HEK293 (cell line): ENCODE measurements at regions not wholly inside any gene's neighbourhood (a gene's known extent, or its start where the extent isn't known, plus 50 kb on each side); places are given as distances from the start of the nearest gene placed in this dataset.

Experiments
- CTCF ChIA-PET: fragments of 350-600 bp; formaldehyde crosslinking; extraction: SDS; loops from one replicate; lab custom pipeline; 2021; ENCODE audit warnings: antibody characterized with exemption; lab: Yijun Ruan, JAX
- POLR2A ChIA-PET: fragments of 300-600 bp; formaldehyde crosslinking; extraction: SDS; loops from one replicate; lab custom pipeline; 2020; ENCODE audit warnings: antibody characterized with exemption, inconsistent platforms; lab: Yijun Ruan, JAX
- H3K27ac ChIP-seq: fragments of 200-500 bp; sonication (Bioruptor generic); 2 replicates; pipeline ENCODE4 v1.5.1; 2014; ENCODE audit warnings: low read depth, low read length, control low read depth, inconsistent platforms; ENCODE audit errors: extremely low read depth
- H3K36me3 ChIP-seq, 2 experiments: fragments of 200-500 bp in 1 of 2; sonication (Bioruptor generic) in 1 of 2; 1 replicate in 1 of 2; 2 replicates in 1 of 2; pipeline ENCODE4 v1.5.1; 2014 to 2017; ENCODE audit warnings: inconsistent platforms in 2 of 2, low read length in 2 of 2; ENCODE audit not compliant: control insufficient read depth in 2 of 2, insufficient read depth in 1 of 2
- H3K4me1 ChIP-seq: fragments of 200-500 bp; sonication (Bioruptor generic); 2 replicates; pipeline ENCODE4 v1.5.1; 2014; ENCODE audit warnings: mild to moderate bottlenecking, low read length, inconsistent platforms; ENCODE audit not compliant: control insufficient read depth, insufficient read depth
- H3K4me3 ChIP-seq: 2 replicates; pipeline ENCODE4 v1.5.1; 2011; ENCODE audit warnings: low read depth, mild to moderate bottlenecking, control low read depth, low read length, moderate library complexity
- H3K9me3 ChIP-seq: fragments of 200-500 bp; sonication (Bioruptor generic); 2 replicates; pipeline ENCODE4 v1.5.1; 2014; ENCODE audit warnings: low read depth, low read length, inconsistent platforms; ENCODE audit not compliant: control insufficient read depth, insufficient read depth
- KLF7 ChIP-seq: fragments of 450-650 bp; formaldehyde crosslinking; IDR thresholded peaks from 2 replicates; pipeline ENCODE4 v1.5.1; 2016; ENCODE audit warnings: missing biosample characterization, missing genetic modification characterization, borderline replicate concordance
- PRDM1 ChIP-seq: fragments of 450-650 bp; formaldehyde crosslinking; IDR thresholded peaks from 2 replicates; pipeline ENCODE4; 2016; ENCODE audit warnings: missing biosample characterization, missing genetic modification characterization
- SCRT2 ChIP-seq: fragments of 450-650 bp; formaldehyde crosslinking; IDR thresholded peaks from 2 replicates; pipeline ENCODE4 v1.5.1; 2016; ENCODE audit warnings: missing biosample characterization, missing genetic modification characterization
- ZBTB8A ChIP-seq: fragments of 450-650 bp; formaldehyde crosslinking; IDR thresholded peaks from 2 replicates; pipeline ENCODE4 v1.5.1; 2016; ENCODE audit warnings: missing biosample characterization, missing genetic modification characterization
- ZFP3 ChIP-seq: fragments of 450-650 bp; formaldehyde crosslinking; IDR thresholded peaks from 2 replicates; pipeline ENCODE4 v1.5.1; 2016; ENCODE audit warnings: low read depth, missing biosample characterization, missing genetic modification characterization
- ZNF114 ChIP-seq: fragments of 450-650 bp; formaldehyde crosslinking; IDR thresholded peaks from 2 replicates; pipeline ENCODE4 v1.5.0; 2017; ENCODE audit warnings: missing biosample characterization, missing genetic modification characterization
- ZNF266 ChIP-seq: fragments of 450-650 bp; formaldehyde crosslinking; IDR thresholded peaks from 2 replicates; pipeline ENCODE4 v1.5.1; 2016; ENCODE audit warnings: missing biosample characterization, missing genetic modification characterization, low read depth
- ZNF416 ChIP-seq: fragments of 450-650 bp; formaldehyde crosslinking; IDR thresholded peaks from 2 replicates; pipeline ENCODE4 v1.5.1; 2016; ENCODE audit warnings: missing biosample characterization, missing genetic modification characterization
- ZNF48 ChIP-seq: fragments of 450-650 bp; formaldehyde crosslinking; IDR thresholded peaks from 2 replicates; pipeline ENCODE4 v1.5.1; 2016; ENCODE audit warnings: missing biosample characterization, missing genetic modification characterization
- ZNF624 ChIP-seq: fragments of 450-650 bp; formaldehyde crosslinking; IDR thresholded peaks from 2 replicates; pipeline ENCODE4 v1.5.1; 2017; ENCODE audit warnings: missing biosample characterization, missing genetic modification characterization
- ZSCAN4 ChIP-seq: fragments of 450-650 bp; formaldehyde crosslinking; IDR thresholded peaks from 2 replicates; pipeline ENCODE4 v1.5.1; 2017; ENCODE audit warnings: missing biosample characterization, missing genetic modification characterization
- TF ChIP-seq, protein P1 (sequence below): fragments of 450-650 bp; formaldehyde crosslinking; IDR thresholded peaks from 2 replicates; pipeline ENCODE4 v1.5.1; 2016; ENCODE audit warnings: missing biosample characterization, missing genetic modification characterization
- TF ChIP-seq, protein P2 (sequence below): fragments of 450-650 bp; formaldehyde crosslinking; IDR thresholded peaks from 2 replicates; pipeline ENCODE4 v1.5.1; 2016; ENCODE audit warnings: missing biosample characterization, missing genetic modification characterization
- TF ChIP-seq, protein P3 (sequence below): fragments of 450-650 bp; formaldehyde crosslinking; IDR thresholded peaks from 2 replicates; pipeline ENCODE4; 2016; ENCODE audit warnings: missing biosample characterization, missing genetic modification characterization
- TF ChIP-seq, protein P4 (sequence below): fragments of 450-650 bp; formaldehyde crosslinking; IDR thresholded peaks from 2 replicates; pipeline ENCODE4 v1.5.1; 2017; ENCODE audit warnings: missing biosample characterization, missing genetic modification characterization
- TF ChIP-seq, protein P5 (sequence below): fragments of 450-650 bp; formaldehyde crosslinking; optimal IDR thresholded peaks from 2 replicates; pipeline ENCODE3; 2016; ENCODE audit warnings: missing biosample characterization, mild to moderate bottlenecking, missing genetic modification characterization

- TF ChIP-seq, protein P1, sequence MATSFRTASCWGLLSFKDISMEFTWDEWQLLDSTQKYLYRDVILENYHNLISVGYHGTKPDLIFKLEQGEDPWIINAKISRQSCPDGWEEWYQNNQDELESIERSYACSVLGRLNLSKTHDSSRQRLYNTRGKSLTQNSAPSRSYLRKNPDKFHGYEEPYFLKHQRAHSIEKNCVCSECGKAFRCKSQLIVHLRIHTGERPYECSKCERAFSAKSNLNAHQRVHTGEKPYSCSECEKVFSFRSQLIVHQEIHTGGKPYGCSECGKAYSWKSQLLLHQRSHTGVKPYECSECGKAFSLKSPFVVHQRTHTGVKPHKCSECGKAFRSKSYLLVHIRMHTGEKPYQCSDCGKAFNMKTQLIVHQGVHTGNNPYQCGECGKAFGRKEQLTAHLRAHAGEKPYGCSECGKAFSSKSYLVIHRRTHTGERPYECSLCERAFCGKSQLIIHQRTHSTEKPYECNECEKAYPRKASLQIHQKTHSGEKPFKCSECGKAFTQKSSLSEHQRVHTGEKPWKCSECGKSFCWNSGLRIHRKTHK (tag by site-specific recombination): no peak
- no peak for TF ChIP-seq PRDM1 (tag by site-specific recombination)
- TF ChIP-seq SCRT2 (tag by site-specific recombination): no peak
- TF ChIP-seq ZBTB8A (tag by site-specific recombination): no peak
- TF ChIP-seq, protein P2, sequence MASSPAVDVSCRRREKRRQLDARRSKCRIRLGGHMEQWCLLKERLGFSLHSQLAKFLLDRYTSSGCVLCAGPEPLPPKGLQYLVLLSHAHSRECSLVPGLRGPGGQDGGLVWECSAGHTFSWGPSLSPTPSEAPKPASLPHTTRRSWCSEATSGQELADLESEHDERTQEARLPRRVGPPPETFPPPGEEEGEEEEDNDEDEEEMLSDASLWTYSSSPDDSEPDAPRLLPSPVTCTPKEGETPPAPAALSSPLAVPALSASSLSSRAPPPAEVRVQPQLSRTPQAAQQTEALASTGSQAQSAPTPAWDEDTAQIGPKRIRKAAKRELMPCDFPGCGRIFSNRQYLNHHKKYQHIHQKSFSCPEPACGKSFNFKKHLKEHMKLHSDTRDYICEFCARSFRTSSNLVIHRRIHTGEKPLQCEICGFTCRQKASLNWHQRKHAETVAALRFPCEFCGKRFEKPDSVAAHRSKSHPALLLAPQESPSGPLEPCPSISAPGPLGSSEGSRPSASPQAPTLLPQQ (tag by site-specific recombination): no peak
- TF ChIP-seq, protein P3, sequence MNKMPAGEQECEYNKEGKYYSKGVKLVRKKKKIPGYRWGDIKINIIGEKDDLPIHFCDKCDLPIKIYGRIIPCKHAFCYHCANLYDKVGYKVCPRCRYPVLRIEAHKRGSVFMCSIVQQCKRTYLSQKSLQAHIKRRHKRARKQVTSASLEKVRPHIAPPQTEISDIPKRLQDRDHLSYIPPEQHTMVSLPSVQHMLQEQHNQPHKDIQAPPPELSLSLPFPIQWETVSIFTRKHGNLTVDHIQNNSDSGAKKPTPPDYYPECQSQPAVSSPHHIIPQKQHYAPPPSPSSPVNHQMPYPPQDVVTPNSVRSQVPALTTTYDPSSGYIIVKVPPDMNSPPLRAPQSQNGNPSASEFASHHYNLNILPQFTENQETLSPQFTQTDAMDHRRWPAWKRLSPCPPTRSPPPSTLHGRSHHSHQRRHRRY: no peak
- TF ChIP-seq KLF7: no peak
Measured at GRCh38 chr12:91778091-91778832, 367.4 kb downstream of the BTG1 start (continued).

GRCh38 chr12:91777268-91777992, 368.2 kb downstream of the BTG1 start:
- CTCF ChIA-PET: interaction anchor here (0.6 to 1.1 kb wide), 3 partner anchors 15 to 396 kb away, joined by 3 read pairs; no protein-coding TSS in a partner anchor
- no peaks in the 10 kb centered on the region for H3K9me3 ChIP-seq
- TF ChIP-seq ZNF266 (tag by site-specific recombination) (no peak), ZNF624 (tag by site-specific recombination) (no peak), ZSCAN4 (tag by site-specific recombination) (no peak), ZFP3 (tag by site-specific recombination) (no peak)
- TF ChIP-seq, all 188 proteins: peak for 0
- POLR2A ChIA-PET: interaction anchor here (0.8 kb wide), 1 partner anchor 368 kb away, joined by 3 read pairs; the partner anchor contains the start of gene BTG1
- H3K4me3 ChIP-seq: no peak overlapping the region
- H3K4me1 ChIP-seq: no peaks in the 10 kb centered on the region
- no peaks in the 10 kb centered on the region for H3K36me3 ChIP-seq
- no peak overlapping the region for H3K27ac ChIP-seq

GRCh38 chr12:91774434-91774921, 371.2 kb downstream of the BTG1 start:
- no peaks in the 10 kb centered on the region for H3K36me3 ChIP-seq
- POLR2A ChIA-PET: interaction anchor here (0.7 kb wide), 1 partner anchor 397 kb away, joined by 3 read pairs; no protein-coding TSS in a partner anchor
- TF ChIP-seq ZNF48 (tag by site-specific recombination) (no peak), ZNF416 (tag by site-specific recombination) (no peak), ZNF114 (no peak)
- TF ChIP-seq, protein P4, sequence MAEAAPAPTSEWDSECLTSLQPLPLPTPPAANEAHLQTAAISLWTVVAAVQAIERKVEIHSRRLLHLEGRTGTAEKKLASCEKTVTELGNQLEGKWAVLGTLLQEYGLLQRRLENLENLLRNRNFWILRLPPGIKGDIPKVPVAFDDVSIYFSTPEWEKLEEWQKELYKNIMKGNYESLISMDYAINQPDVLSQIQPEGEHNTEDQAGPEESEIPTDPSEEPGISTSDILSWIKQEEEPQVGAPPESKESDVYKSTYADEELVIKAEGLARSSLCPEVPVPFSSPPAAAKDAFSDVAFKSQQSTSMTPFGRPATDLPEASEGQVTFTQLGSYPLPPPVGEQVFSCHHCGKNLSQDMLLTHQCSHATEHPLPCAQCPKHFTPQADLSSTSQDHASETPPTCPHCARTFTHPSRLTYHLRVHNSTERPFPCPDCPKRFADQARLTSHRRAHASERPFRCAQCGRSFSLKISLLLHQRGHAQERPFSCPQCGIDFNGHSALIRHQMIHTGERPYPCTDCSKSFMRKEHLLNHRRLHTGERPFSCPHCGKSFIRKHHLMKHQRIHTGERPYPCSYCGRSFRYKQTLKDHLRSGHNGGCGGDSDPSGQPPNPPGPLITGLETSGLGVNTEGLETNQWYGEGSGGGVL (tag by site-specific recombination): no peak
- TF ChIP-seq, protein P5, sequence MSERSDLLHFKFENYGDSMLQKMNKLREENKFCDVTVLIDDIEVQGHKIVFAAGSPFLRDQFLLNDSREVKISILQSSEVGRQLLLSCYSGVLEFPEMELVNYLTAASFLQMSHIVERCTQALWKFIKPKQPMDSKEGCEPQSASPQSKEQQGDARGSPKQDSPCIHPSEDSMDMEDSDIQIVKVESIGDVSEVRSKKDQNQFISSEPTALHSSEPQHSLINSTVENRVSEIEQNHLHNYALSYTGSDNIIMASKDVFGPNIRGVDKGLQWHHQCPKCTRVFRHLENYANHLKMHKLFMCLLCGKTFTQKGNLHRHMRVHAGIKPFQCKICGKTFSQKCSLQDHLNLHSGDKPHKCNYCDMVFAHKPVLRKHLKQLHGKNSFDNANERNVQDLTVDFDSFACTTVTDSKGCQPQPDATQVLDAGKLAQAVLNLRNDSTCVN: no peak
- no peak overlapping the region for H3K27ac ChIP-seq
- no peak overlapping the region for H3K4me3 ChIP-seq
- no peaks in the 10 kb centered on the region for H3K4me1 ChIP-seq
- CTCF ChIA-PET: interaction anchor here (0.5 to 0.6 kb wide), 4 partner anchors 360 to 1850 kb away, joined by 3 to 4 read pairs (median 3); no protein-coding TSS in a partner anchor
- H3K9me3 ChIP-seq: no peaks in the 10 kb centered on the region
